OCI-M1 (cell line): ENCODE measurements at regions not wholly inside any gene's neighbourhood (a gene's known extent, or its start where the extent isn't known, plus 50 kb on each side); places are given as distances from the start of the nearest gene placed in this dataset.
"Not testable (repeated sequence)": the region's sequence is repeated elsewhere in the genome, so short reads cannot be mapped to it uniquely, and the experiment has no call there.

Experiments used
- DNase-seq: peaks from one replicate; lab custom pipeline; 2025; lab: John Stamatoyannopoulos, UW

GRCh38 chr2:53490659-53491058, 276.9 kb upstream of the CHAC2 start:
- no peak for DNase-seq

- not testable (repeated sequence) for DNase-seq
Measured at GRCh38 chr2:53486185-53486899, 281.3 kb upstream of the CHAC2 start.

- DNase-seq = no peak
Measured at GRCh38 chr2:53485021-53485728, 282.4 kb upstream of the CHAC2 start.

GRCh38 chr2:53484531-53484930, 283.1 kb upstream of the CHAC2 start:
- DNase-seq = no peak

DNA sequence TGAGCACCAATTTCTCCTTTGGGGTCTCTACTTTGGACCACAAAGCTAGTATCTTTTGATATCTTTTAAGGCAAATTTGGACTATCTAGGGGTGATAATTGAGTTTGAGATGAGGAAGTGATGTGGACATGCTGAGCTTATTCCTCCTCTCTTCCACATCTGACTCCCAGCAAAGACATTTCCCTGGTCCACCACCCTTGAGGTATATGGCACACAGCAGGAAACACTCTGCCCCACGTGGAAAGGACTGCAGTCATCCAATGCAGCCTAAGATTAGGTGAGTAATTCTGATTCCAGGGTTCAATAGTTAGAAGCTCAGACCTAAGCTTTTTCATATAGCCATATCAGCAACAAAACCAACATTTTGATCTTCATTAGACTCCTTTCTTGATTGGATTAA, 290.1 kb upstream of the CHAC2 start:
- DNase-seq = no peak

DNA sequence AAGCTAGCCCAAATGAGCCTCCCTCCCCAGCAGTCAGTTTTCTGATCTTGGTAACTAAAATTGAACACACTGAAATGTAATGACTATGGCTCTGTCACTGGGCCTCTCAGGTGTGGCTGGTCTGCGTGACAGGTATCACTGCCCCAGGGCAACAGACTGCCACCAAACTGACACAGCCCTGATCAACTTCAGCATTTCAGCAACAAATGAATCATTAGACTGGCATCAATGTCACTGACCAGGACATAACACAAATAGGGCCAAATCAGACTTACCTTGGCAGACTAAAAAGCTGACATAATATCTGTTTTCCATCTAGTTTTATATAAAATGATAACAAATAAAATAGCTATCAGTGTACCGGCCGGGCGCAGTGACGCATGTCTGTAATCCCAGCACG, 290.8 kb upstream of the CHAC2 start:
- no peak for DNase-seq

DNA sequence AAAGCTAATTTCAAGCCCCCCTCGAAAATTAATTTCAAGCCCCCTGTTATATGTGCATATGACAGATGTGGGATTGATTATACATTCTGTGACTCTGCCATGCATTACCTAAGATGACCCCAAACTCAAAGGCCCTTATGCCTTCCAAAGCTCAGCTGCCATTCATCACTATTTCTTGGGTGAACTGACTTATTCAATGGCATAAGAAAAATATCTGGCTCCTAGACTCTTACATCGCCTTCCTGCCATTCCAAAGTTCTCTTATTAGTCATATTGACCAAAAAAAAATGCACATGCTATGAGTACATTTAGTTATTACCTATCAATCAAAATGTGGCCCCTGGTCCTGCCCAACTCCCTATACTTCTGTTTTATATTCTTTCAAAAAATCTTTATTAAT, 291.8 kb upstream of the CHAC2 start:
- no peak for DNase-seq

- DNase-seq = no peak
Measured at GRCh38 chr2:53475321-53475720, 292.3 kb upstream of the CHAC2 start.

DNA sequence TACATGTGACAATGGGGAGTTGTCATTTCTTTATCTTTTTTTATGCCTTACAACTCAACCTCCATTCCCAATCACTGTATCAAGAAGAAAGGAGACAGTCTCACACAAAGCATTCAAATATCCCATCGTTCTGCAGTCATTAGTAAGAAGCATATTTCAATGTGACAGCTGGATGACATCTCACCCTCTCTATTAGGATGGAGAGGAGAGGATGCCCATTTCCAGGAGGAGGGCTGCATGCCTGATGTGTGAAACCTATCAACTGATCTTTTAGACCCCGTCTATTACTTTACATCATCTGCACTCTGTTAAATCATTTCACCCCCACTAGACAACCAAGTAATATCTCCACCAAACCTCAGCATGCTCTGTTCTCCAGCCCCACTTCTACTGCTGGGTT, 292.7 kb upstream of the CHAC2 start:
- DNase-seq = no peak

GRCh38 chr2:53473775-53474311, 293.8 kb upstream of the CHAC2 start:
- DNase-seq = no peak

DNA sequence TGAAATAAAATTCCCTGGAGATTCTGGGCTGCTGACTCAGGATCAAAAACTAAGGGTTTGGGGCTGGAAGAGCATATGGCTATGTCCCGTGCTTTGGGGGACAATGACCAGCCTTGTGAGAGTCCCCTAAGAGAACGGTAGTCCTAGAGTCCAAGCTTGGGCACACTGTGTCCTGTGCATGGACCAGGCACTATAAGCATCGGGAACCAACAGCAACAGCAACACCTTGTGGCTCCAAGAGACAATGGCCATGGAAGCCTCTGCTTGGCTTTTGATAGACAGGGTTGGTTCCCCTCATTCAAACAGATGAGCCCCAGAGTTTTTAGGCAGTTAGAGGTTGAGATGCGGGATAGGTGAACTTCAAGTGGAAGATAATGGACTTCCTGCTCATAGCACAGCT, 294.4 kb upstream of the CHAC2 start:
- DNase-seq = peak; percentile 32

DNA sequence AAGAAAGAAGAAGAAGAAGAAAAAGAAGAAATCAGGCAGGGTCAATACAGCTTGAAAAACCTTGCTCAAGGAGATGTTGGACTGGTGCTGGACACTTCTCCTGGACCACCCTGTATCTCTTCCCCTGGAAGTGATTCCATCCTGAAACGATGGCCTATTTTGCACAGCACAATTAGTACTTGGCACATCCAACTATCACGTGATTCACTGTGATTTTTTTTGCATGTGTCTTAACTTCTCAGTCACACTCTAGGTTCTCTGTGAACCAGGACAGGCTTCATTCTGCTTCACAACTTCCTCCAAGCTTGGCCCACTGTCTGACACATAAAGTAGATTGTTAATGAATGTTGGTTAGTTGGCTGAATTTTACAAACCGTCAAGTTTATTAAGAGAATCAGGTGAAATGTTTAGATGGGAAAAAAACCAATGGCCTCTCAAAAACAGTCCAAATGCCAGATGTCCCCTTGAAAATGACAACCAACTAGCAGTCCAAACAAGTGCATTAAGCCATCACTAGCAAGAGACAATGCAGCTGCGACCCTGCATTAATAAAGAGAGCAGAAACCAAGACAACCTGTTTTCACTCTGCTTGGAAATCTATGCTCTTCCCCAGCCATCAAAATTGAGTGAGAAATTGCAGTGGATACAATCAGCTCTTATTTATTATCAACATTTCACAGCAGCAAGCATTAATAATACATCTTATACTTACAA, 300.0 kb upstream of the CHAC2 start:
- no peak for DNase-seq

DNA sequence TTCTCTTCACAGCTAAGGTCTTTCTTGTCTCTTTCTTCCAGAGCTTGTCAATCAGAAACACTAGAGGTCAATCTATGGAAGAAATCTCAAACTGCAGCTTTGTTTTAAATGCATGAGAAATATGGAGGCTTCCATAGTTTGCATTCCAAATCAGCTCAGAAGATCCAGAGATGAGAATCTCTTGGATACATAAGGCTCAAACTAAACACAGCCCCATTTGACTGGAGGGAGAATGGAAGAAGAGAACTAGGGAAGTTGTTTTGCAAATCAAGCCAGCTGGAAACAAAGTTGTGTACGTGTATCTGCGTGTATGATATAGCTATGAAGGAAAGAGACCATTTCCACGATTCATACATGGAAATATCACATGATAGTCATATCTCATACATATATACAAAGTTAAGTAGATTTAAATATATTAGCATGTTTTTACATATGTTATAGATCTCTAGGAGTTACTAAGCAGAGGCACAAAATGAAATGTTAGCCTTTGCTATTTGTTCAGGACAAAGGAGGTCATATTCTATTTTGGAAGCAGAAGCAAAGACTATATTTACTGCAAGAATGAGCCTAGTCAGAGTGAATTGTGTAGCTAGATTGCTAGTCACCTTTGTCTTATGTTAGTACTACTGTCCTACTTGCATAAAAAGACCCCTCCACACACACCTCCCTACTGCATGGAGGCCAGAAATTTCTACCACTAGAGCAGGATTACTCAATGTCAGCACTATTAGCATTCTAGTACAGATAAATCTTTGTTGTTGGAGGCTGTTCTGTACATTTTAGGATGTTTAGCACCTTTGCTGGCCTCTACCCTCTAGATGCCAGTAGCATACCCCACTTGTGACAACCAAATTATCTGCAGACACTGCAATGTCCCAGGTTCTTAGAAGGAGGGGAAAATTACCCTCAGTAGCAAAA, 303.5 kb upstream of the CHAC2 start:
- no peak for DNase-seq

- no peak for DNase-seq
Measured at GRCh38 chr2:53460937-53461336, 306.7 kb upstream of the CHAC2 start.

DNA sequence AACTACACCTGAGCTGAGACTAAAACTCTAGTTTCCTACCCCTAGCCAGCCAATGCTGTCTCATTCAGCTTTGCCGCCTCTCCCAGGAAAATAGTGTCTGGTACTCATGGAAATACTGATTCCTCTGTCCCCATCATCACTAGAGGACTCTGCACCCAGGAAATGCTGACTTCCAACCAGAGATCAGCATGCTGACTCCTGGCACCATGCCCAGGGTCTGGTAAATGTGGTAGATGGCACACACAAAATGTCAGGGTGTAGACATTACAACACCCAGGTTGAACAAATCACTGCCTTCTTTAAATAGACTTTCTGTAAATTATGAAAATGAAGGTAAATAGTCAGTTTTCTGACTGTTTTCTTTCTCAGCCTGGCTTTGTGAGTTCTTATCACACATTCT, 307.3 kb upstream of the CHAC2 start:
- DNase-seq = no peak

GRCh38 chr2:53455094-53455493, 312.5 kb upstream of the CHAC2 start:
- no peak for DNase-seq

DNA sequence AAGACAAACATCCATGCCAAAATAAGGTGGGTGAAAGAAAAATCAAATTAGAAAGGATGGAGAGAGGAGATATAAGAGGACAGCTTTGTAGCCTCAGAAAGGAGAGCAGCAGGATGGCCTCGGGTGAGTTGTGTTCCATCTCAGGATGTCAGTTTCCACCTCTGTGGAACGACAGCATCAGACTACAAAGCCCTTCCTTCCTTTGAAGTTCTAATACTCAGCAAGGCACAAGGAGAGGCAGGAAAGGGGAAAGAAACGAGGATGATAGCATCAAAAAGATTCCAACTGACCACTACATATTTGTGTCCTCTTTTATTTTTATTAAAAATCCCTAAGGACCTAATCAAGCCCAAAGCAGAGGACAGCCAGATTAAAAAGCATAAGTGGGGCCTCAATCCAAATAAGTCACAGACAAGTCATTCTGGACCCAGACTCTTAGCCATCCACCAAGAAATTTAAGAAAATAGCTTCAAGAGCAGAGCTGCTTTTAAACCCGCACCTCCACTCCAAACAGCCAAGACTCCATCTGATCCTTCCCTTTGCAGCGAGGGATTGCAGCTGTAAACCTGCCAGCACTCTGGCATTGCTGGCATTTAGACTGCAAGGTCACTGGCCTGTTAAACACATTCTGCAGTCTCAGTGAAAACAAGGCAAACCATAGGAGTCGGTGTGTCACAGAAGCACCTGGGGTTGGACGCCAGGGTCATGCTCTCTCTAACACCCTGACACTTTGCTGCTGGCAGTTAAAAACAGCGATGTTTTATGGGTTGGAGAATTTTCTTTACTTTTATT, 314.5 kb upstream of the CHAC2 start:
- no peak for DNase-seq

DNA sequence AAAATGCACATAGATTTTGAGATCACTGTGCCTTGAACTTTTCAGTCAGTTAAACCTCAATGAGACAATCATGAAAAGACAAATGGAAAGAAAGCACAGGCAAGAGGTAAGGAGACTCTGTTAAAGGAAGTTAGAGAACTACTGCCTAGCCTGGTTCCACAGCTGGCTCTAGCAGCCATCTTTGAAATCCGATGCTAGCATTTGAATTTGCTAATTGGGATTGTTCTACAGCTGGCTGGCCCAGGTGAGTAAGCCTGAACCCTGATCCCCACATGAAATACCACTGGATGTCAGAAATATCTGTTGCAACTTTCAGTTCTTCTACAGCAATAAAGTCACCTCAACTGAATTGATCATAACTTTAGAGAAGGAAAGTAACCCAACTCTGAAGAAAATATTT, 315.2 kb upstream of the CHAC2 start:
- DNase-seq = no peak

- no peak for DNase-seq
Measured at GRCh38 chr2:53450923-53451322, 316.7 kb upstream of the CHAC2 start.

GRCh38 chr2:53448591-53448990, 319.0 kb upstream of the CHAC2 start:
- DNase-seq = no peak

GRCh38 chr2:53448086-53448485, 319.5 kb upstream of the CHAC2 start:
- DNase-seq = no peak
